PFSK-1 (cell line): ENCODE measurements at regions not wholly inside any gene's neighbourhood (a gene's known extent, or its start where the extent isn't known, plus 50 kb on each side); places are given as distances from the start of the nearest gene placed in this dataset.

Experiments
- POLR2AphosphoS5 ChIP-seq: IDR thresholded peaks from 2 replicates; pipeline ENCODE4 v1.6.1; 2012; ENCODE audit warnings: low read depth, mild to moderate bottlenecking, control low read depth, low read length, moderate library complexity
- SIN3A ChIP-seq: IDR thresholded peaks from 2 replicates; pipeline ENCODE4 v1.6.1; 2012; ENCODE audit warnings: mild to moderate bottlenecking, low read length, moderate library complexity, borderline replicate concordance; ENCODE audit not compliant: insufficient read depth
- TAF1 ChIP-seq: IDR thresholded peaks from 2 replicates; pipeline ENCODE4 v1.6.1; 2012; ENCODE audit warnings: low read length, control low read depth, borderline replicate concordance; ENCODE audit not compliant: insufficient read depth
- TF ChIP-seq, protein P1 (sequence below), 2 experiments: IDR thresholded peaks; 2 replicates each; pipeline versions ENCODE4 v1.6.1 to v1.8.0; 2011 to 2012; ENCODE audit warnings: low read depth in 2 of 2, low read length in 2 of 2, control low read depth in 1 of 2, inconsistent platforms in 1 of 2, mild to moderate bottlenecking in 1 of 2, moderate library complexity in 1 of 2; ENCODE audit not compliant: insufficient read depth in 1 of 2

GRCh38 chr4:128371001-128371777 is 83.6 kb upstream of the PGRMC2 start:
- TF ChIP-seq POLR2AphosphoS5 (no peak), SIN3A (no peak), TAF1 (no peak)
- TF ChIP-seq, protein P1, sequence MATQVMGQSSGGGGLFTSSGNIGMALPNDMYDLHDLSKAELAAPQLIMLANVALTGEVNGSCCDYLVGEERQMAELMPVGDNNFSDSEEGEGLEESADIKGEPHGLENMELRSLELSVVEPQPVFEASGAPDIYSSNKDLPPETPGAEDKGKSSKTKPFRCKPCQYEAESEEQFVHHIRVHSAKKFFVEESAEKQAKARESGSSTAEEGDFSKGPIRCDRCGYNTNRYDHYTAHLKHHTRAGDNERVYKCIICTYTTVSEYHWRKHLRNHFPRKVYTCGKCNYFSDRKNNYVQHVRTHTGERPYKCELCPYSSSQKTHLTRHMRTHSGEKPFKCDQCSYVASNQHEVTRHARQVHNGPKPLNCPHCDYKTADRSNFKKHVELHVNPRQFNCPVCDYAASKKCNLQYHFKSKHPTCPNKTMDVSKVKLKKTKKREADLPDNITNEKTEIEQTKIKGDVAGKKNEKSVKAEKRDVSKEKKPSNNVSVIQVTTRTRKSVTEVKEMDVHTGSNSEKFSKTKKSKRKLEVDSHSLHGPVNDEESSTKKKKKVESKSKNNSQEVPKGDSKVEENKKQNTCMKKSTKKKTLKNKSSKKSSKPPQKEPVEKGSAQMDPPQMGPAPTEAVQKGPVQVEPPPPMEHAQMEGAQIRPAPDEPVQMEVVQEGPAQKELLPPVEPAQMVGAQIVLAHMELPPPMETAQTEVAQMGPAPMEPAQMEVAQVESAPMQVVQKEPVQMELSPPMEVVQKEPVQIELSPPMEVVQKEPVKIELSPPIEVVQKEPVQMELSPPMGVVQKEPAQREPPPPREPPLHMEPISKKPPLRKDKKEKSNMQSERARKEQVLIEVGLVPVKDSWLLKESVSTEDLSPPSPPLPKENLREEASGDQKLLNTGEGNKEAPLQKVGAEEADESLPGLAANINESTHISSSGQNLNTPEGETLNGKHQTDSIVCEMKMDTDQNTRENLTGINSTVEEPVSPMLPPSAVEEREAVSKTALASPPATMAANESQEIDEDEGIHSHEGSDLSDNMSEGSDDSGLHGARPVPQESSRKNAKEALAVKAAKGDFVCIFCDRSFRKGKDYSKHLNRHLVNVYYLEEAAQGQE (IDR thresholded peaks at IDR 0.05; ENCODE audit: insufficient read depth in 1 of 2, low read depth in 2 of 2, low read length in 2 of 2): no peak
